ENCODE measurements at regions not wholly inside any gene's neighbourhood (a gene's known extent, or its start where the extent isn't known, plus 50 kb on each side); places are given as distances from the start of the nearest gene placed in this dataset.
"Not testable (repeated sequence)": the region's sequence is repeated elsewhere in the genome, so short reads cannot be mapped to it uniquely, and the experiment has no call there.

DNA sequence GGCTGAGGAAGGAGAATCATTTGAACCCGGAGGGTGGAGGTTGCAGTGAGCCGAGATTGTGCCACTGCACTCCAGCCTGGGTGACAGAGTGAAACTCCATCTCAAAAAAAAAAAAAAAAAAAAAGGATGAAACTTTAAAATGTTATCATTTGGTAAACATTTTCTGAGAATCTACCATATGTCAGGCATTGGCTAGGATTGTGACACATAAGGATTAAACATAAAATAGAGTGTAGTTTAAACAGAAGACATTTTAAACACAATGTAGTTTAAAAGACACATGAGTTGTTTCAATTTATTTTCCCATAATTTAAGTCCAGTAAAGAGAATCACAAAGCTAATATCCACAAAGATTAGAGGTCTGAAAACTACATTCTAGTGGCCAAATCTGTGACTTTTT, 63.5 kb upstream of the TBXT start:
- TF ChIP-seq EGR1 (IDR thresholded peaks at IDR 0.05; ENCODE audit: low read depth in 2 of 2); CTCF (IDR thresholded peaks at IDR 0.05; ENCODE audit: low read depth, low read length, missing input control); RAD21 (IDR thresholded peaks at IDR 0.05); YY1 (IDR thresholded peaks at IDR 0.05); TAF1 (conservative IDR thresholded peaks at IDR 0.05); ZBTB33 (IDR thresholded peaks at IDR 0.05): not testable (repeated sequence)
